ENCODE measurements at regions not wholly inside any gene's neighbourhood (a gene's known extent, or its start where the extent isn't known, plus 50 kb on each side); places are given as distances from the start of the nearest gene placed in this dataset.

DNA sequence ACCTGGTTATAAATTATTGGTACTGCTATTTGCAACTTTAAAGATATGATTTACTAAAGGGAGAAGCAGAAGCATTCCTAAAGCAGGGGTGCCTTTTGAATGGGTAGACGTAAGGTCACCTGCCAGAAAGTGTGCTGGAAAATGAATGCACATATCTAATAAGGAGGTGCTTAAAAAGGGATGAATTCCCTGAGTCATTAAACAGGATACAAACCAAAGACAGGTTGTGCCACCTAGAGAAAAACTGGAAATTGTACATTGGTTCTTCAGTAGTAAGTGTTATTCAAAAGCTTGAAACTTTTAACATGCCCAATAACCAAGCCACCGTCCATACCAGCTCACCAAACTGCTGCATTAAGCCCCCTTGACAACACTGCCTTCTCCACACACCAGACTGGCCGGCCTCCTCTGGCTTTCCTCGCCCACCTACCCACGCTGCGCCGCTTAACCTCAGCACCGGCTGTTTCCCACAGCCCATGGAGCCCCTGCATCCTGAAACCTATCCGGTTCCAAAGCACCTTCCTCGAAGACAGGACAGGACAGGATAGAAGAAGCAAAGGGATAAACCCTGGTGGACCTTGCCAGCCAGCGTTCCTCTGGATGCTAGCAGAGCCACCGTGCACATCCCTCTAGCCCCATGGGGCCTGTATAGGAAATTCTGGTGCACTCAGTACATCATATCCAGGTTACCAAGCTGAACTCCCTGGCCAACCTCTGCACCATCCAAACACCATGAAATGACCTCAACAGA is 201.5 kb upstream of the CAND1 start:
- no peak for TF ChIP-seq TP53 (CRISPR knock-in tag; IDR thresholded peaks at IDR 0.05)
- TF ChIP-seq, protein P1, sequence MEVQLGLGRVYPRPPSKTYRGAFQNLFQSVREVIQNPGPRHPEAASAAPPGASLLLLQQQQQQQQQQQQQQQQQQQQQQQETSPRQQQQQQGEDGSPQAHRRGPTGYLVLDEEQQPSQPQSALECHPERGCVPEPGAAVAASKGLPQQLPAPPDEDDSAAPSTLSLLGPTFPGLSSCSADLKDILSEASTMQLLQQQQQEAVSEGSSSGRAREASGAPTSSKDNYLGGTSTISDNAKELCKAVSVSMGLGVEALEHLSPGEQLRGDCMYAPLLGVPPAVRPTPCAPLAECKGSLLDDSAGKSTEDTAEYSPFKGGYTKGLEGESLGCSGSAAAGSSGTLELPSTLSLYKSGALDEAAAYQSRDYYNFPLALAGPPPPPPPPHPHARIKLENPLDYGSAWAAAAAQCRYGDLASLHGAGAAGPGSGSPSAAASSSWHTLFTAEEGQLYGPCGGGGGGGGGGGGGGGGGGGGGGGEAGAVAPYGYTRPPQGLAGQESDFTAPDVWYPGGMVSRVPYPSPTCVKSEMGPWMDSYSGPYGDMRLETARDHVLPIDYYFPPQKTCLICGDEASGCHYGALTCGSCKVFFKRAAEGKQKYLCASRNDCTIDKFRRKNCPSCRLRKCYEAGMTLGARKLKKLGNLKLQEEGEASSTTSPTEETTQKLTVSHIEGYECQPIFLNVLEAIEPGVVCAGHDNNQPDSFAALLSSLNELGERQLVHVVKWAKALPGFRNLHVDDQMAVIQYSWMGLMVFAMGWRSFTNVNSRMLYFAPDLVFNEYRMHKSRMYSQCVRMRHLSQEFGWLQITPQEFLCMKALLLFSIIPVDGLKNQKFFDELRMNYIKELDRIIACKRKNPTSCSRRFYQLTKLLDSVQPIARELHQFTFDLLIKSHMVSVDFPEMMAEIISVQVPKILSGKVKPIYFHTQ (CRISPR knock-in tag; IDR thresholded peaks at IDR 0.05): no peak
- TF ChIP-seq ESRRA (CRISPR knock-in tag; IDR thresholded peaks at IDR 0.05; ENCODE audit: borderline replicate concordance): no peak
- TF ChIP-seq, protein P2, sequence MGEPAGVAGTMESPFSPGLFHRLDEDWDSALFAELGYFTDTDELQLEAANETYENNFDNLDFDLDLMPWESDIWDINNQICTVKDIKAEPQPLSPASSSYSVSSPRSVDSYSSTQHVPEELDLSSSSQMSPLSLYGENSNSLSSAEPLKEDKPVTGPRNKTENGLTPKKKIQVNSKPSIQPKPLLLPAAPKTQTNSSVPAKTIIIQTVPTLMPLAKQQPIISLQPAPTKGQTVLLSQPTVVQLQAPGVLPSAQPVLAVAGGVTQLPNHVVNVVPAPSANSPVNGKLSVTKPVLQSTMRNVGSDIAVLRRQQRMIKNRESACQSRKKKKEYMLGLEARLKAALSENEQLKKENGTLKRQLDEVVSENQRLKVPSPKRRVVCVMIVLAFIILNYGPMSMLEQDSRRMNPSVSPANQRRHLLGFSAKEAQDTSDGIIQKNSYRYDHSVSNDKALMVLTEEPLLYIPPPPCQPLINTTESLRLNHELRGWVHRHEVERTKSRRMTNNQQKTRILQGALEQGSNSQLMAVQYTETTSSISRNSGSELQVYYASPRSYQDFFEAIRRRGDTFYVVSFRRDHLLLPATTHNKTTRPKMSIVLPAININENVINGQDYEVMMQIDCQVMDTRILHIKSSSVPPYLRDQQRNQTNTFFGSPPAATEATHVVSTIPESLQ (CRISPR knock-in tag; IDR thresholded peaks at IDR 0.05): no peak
- TF ChIP-seq, protein P3, sequence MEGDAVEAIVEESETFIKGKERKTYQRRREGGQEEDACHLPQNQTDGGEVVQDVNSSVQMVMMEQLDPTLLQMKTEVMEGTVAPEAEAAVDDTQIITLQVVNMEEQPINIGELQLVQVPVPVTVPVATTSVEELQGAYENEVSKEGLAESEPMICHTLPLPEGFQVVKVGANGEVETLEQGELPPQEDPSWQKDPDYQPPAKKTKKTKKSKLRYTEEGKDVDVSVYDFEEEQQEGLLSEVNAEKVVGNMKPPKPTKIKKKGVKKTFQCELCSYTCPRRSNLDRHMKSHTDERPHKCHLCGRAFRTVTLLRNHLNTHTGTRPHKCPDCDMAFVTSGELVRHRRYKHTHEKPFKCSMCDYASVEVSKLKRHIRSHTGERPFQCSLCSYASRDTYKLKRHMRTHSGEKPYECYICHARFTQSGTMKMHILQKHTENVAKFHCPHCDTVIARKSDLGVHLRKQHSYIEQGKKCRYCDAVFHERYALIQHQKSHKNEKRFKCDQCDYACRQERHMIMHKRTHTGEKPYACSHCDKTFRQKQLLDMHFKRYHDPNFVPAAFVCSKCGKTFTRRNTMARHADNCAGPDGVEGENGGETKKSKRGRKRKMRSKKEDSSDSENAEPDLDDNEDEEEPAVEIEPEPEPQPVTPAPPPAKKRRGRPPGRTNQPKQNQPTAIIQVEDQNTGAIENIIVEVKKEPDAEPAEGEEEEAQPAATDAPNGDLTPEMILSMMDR (IDR thresholded peaks at IDR 0.05): no peak
